ENCODE measurements at regions not wholly inside any gene's neighbourhood (a gene's known extent, or its start where the extent isn't known, plus 50 kb on each side); places are given as distances from the start of the nearest gene placed in this dataset.

- no peaks in the 10 kb centered on the region for H3K9me3 ChIP-seq (ENCODE audit: control insufficient read depth in 1 of 2, low read length in 2 of 2)
- H3K27me3 ChIP-seq (ENCODE audit: insufficient read depth, low read length) = no peaks in the 10 kb centered on the region
- no peak overlapping the region for H3K27ac ChIP-seq (ENCODE audit: low read depth, low read length)
- H3K4me1 ChIP-seq (ENCODE audit: insufficient read depth, low read length) = no peaks in the 10 kb centered on the region
- no peak for DNase-seq
- H3K36me3 ChIP-seq (ENCODE audit: insufficient read depth, low read length) = no peaks in the 10 kb centered on the region
- Mint-ChIP-seq H3K9me3 (peaks cover 0 to 2% (median 0%) of the 10 kb centered on the region in 8 donors), H3K36me3 (no peaks in the 10 kb centered on the region), H3K27ac (no peak overlapping the region), H3K27me3 (no peaks in the 10 kb centered on the region), H3K4me3 (no peak overlapping the region), H3K4me1 (peaks cover 0 to 1% (median 0%) of the 10 kb centered on the region in 4 donors)
- ChIA-PET CTCF (ENCODE audit: partially characterized antibody) (no interaction called here), POLR2A (ENCODE audit: partially characterized antibody) (no interaction called here)
- H3K4me3 ChIP-seq (ENCODE audit: low read length in 2 of 2) = no peak overlapping the region
- intact Hi-C loops (cut with micrococcal nuclease) = no loop called here
Measured at GRCh38 chr6:98529364-98529763, 305.0 kb upstream of the POU3F2 start.

GRCh38 chr6:98530732-98531131 lies 303.6 kb upstream of the POU3F2 start:
- ChIA-PET POLR2A (ENCODE audit: partially characterized antibody) (no interaction called here), CTCF (ENCODE audit: partially characterized antibody) (no interaction called here)
- H3K27me3 Mint-ChIP-seq = peaks cover 0 to 2% of the 10 kb centered on the region in 2 donors
- H3K4me1 Mint-ChIP-seq = peaks cover 0 to 1% (median 0%) of the 10 kb centered on the region in 4 donors
- H3K27ac Mint-ChIP-seq = no peak overlapping the region
- no peak for DNase-seq
- no peaks in the 10 kb centered on the region for H3K9me3 ChIP-seq (ENCODE audit: control insufficient read depth in 1 of 2, low read length in 2 of 2)
- no peak overlapping the region for H3K4me3 ChIP-seq (ENCODE audit: low read length in 2 of 2)
- H3K36me3 ChIP-seq (ENCODE audit: insufficient read depth, low read length) = no peaks in the 10 kb centered on the region
- no peaks in the 10 kb centered on the region for H3K4me1 ChIP-seq (ENCODE audit: insufficient read depth, low read length)
- H3K27me3 ChIP-seq (ENCODE audit: insufficient read depth, low read length) = no peaks in the 10 kb centered on the region
- intact Hi-C loops (cut with micrococcal nuclease) = no loop called here
- H3K4me3 Mint-ChIP-seq = no peak overlapping the region
- H3K36me3 Mint-ChIP-seq = no peaks in the 10 kb centered on the region
- H3K9me3 Mint-ChIP-seq = no peaks in the 10 kb centered on the region
- H3K27ac ChIP-seq (ENCODE audit: low read depth, low read length) = no peak overlapping the region

GRCh38 chr6:98532004-98532403 lies 302.4 kb upstream of the POU3F2 start:
- peaks cover 0 to 1% (median 0%) of the 10 kb centered on the region in 4 donors for H3K4me1 Mint-ChIP-seq
- H3K36me3 Mint-ChIP-seq = no peaks in the 10 kb centered on the region
- Histone ChIP-seq H3K4me3 (ENCODE audit: low read length in 2 of 2) (no peak overlapping the region), H3K9me3 (ENCODE audit: control insufficient read depth in 1 of 2, low read length in 2 of 2) (no peaks in the 10 kb centered on the region), H3K4me1 (ENCODE audit: insufficient read depth, low read length) (no peaks in the 10 kb centered on the region), H3K27ac (ENCODE audit: low read depth, low read length) (no peak overlapping the region), H3K27me3 (ENCODE audit: insufficient read depth, low read length) (no peaks in the 10 kb centered on the region), H3K36me3 (ENCODE audit: insufficient read depth, low read length) (no peaks in the 10 kb centered on the region)
- DNase-seq = no peak
- intact Hi-C loops (cut with micrococcal nuclease) = no loop called here
- no peak overlapping the region for H3K4me3 Mint-ChIP-seq
- no peaks in the 10 kb centered on the region for H3K9me3 Mint-ChIP-seq
- POLR2A ChIA-PET (ENCODE audit: partially characterized antibody) = no interaction called here
- H3K27me3 Mint-ChIP-seq = peaks cover 0 to 2% of the 10 kb centered on the region in 2 donors
- H3K27ac Mint-ChIP-seq = no peak overlapping the region
- CTCF ChIA-PET (ENCODE audit: partially characterized antibody) = no interaction called here

- no peak overlapping the region for H3K4me3 ChIP-seq (ENCODE audit: low read length in 2 of 2)
- H3K4me1 ChIP-seq (ENCODE audit: insufficient read depth, low read length) = no peaks in the 10 kb centered on the region
- Mint-ChIP-seq H3K9me3 (peaks cover 0 to 2% (median 0%) of the 10 kb centered on the region in 8 donors), H3K4me3 (no peak overlapping the region), H3K36me3 (no peaks in the 10 kb centered on the region), H3K4me1 (no peaks in the 10 kb centered on the region), H3K27me3 (peaks cover 0 to 2% of the 10 kb centered on the region in 2 donors), H3K27ac (no peak overlapping the region)
- DNase-seq = no peak
- no peaks in the 10 kb centered on the region for H3K27me3 ChIP-seq (ENCODE audit: insufficient read depth, low read length)
- H3K36me3 ChIP-seq (ENCODE audit: insufficient read depth, low read length) = no peaks in the 10 kb centered on the region
- ChIA-PET CTCF (ENCODE audit: partially characterized antibody) (interaction anchor here (0.6 kb wide), 1 partner anchor 265 kb away, joined by 3 read pairs; no protein-coding TSS in a partner anchor), POLR2A (ENCODE audit: partially characterized antibody) (no interaction called here)
- H3K27ac ChIP-seq (ENCODE audit: low read depth, low read length) = no peak overlapping the region
- intact Hi-C loops (cut with micrococcal nuclease) = no loop called here
- H3K9me3 ChIP-seq (ENCODE audit: control insufficient read depth in 1 of 2, low read length in 2 of 2) = no peaks in the 10 kb centered on the region
Measured at GRCh38 chr6:98539741-98540140, 294.6 kb upstream of the POU3F2 start.

GRCh38 chr6:98546376-98546775 lies 288.0 kb upstream of the POU3F2 start:
- CTCF ChIA-PET (ENCODE audit: partially characterized antibody) = no interaction called here
- H3K27ac Mint-ChIP-seq = no peak overlapping the region

GRCh38 chr6:98547151-98547550 lies 287.2 kb upstream of the POU3F2 start:
- Histone ChIP-seq H3K27me3 (ENCODE audit: insufficient read depth, low read length) (no peaks in the 10 kb centered on the region), H3K27ac (ENCODE audit: low read depth, low read length) (no peak overlapping the region), H3K36me3 (ENCODE audit: insufficient read depth, low read length) (no peaks in the 10 kb centered on the region), H3K4me1 (ENCODE audit: insufficient read depth, low read length) (no peaks in the 10 kb centered on the region), H3K4me3 (ENCODE audit: low read length in 2 of 2) (no peak overlapping the region), H3K9me3 (ENCODE audit: control insufficient read depth in 1 of 2, low read length in 2 of 2) (no peaks in the 10 kb centered on the region)
- Mint-ChIP-seq H3K4me3 (no peak overlapping the region), H3K9me3 (peaks cover 0 to 2% (median 0%) of the 10 kb centered on the region in 8 donors), H3K36me3 (no peaks in the 10 kb centered on the region), H3K27ac (no peak overlapping the region), H3K4me1 (no peaks in the 10 kb centered on the region), H3K27me3 (no peaks in the 10 kb centered on the region)
- POLR2A ChIA-PET (ENCODE audit: partially characterized antibody) = no interaction called here
- DNase-seq = no peak
- CTCF ChIA-PET (ENCODE audit: partially characterized antibody) = no interaction called here
- intact Hi-C loops (cut with micrococcal nuclease) = no loop called here

More at GRCh38 chr6:98546376-98546775, 288.0 kb upstream of the POU3F2 start:
- no peak overlapping the region for H3K27ac ChIP-seq (ENCODE audit: low read depth, low read length)
- no peak overlapping the region for H3K4me3 ChIP-seq (ENCODE audit: low read length in 2 of 2)
- intact Hi-C loops (cut with micrococcal nuclease) = no loop called here
- no peaks in the 10 kb centered on the region for H3K4me1 ChIP-seq (ENCODE audit: insufficient read depth, low read length)
- H3K27me3 ChIP-seq (ENCODE audit: insufficient read depth, low read length) = no peaks in the 10 kb centered on the region
- POLR2A ChIA-PET (ENCODE audit: partially characterized antibody) = no interaction called here
- Mint-ChIP-seq H3K4me3 (no peak overlapping the region), H3K36me3 (no peaks in the 10 kb centered on the region), H3K27me3 (no peaks in the 10 kb centered on the region), H3K9me3 (peaks cover 0 to 2% (median 0%) of the 10 kb centered on the region in 8 donors), H3K4me1 (no peaks in the 10 kb centered on the region)
- H3K9me3 ChIP-seq (ENCODE audit: control insufficient read depth in 1 of 2, low read length in 2 of 2) = no peaks in the 10 kb centered on the region
- no peak for DNase-seq
- H3K36me3 ChIP-seq (ENCODE audit: insufficient read depth, low read length) = no peaks in the 10 kb centered on the region

GRCh38 chr6:98547634-98548033 lies 286.7 kb upstream of the POU3F2 start:
- no peak for DNase-seq
- Mint-ChIP-seq H3K9me3 (peaks cover 0 to 2% (median 0%) of the 10 kb centered on the region in 8 donors), H3K27me3 (no peaks in the 10 kb centered on the region), H3K4me1 (no peaks in the 10 kb centered on the region), H3K27ac (no peak overlapping the region), H3K36me3 (no peaks in the 10 kb centered on the region), H3K4me3 (no peak overlapping the region)
- H3K4me1 ChIP-seq (ENCODE audit: insufficient read depth, low read length) = no peaks in the 10 kb centered on the region
- H3K36me3 ChIP-seq (ENCODE audit: insufficient read depth, low read length) = no peaks in the 10 kb centered on the region
- ChIA-PET CTCF (ENCODE audit: partially characterized antibody) (no interaction called here), POLR2A (ENCODE audit: partially characterized antibody) (no interaction called here)
- no peaks in the 10 kb centered on the region for H3K9me3 ChIP-seq (ENCODE audit: control insufficient read depth in 1 of 2, low read length in 2 of 2)
- intact Hi-C loops (cut with micrococcal nuclease) = no loop called here
- no peak overlapping the region for H3K4me3 ChIP-seq (ENCODE audit: low read length in 2 of 2)
- H3K27ac ChIP-seq (ENCODE audit: low read depth, low read length) = no peak overlapping the region
- no peaks in the 10 kb centered on the region for H3K27me3 ChIP-seq (ENCODE audit: insufficient read depth, low read length)

- H3K27me3 Mint-ChIP-seq = no peaks in the 10 kb centered on the region
- intact Hi-C loops (cut with micrococcal nuclease) = no loop called here
- DNase-seq = no peak
- H3K4me3 Mint-ChIP-seq = no peak overlapping the region
- no peak overlapping the region for H3K27ac Mint-ChIP-seq
- Histone ChIP-seq H3K36me3 (ENCODE audit: insufficient read depth, low read length) (no peaks in the 10 kb centered on the region), H3K4me3 (ENCODE audit: low read length in 2 of 2) (no peak overlapping the region), H3K27me3 (ENCODE audit: insufficient read depth, low read length) (no peaks in the 10 kb centered on the region), H3K27ac (ENCODE audit: low read depth, low read length) (no peak overlapping the region), H3K9me3 (ENCODE audit: control insufficient read depth in 1 of 2, low read length in 2 of 2) (no peaks in the 10 kb centered on the region), H3K4me1 (ENCODE audit: insufficient read depth, low read length) (no peaks in the 10 kb centered on the region)
- no peaks in the 10 kb centered on the region for H3K4me1 Mint-ChIP-seq
- H3K36me3 Mint-ChIP-seq = no peaks in the 10 kb centered on the region
- peaks cover 0 to 2% (median 0%) of the 10 kb centered on the region in 8 donors for H3K9me3 Mint-ChIP-seq
- CTCF ChIA-PET (ENCODE audit: partially characterized antibody) = no interaction called here
- POLR2A ChIA-PET (ENCODE audit: partially characterized antibody) = no interaction called here
Measured at GRCh38 chr6:98548301-98548700, 286.1 kb upstream of the POU3F2 start.

Data from CD4-positive, alpha-beta memory T cell (primary cell).